Gastroesophageal sphincter (tissue), 3 donors: ENCODE measurements at regions not wholly inside any gene's neighbourhood (a gene's known extent, or its start where the extent isn't known, plus 50 kb on each side); places are given as distances from the start of the nearest gene placed in this dataset.

ENCODE experiments used
- CTCF ChIP-seq, 4 experiments: fragments of 200-600 bp in 2 of 4; fragments of 450-650 bp in 2 of 4; sonication (generic) in 1 of 4; IDR thresholded peaks; one replicate each; pipeline ENCODE4 v1.5.1; 2017 to 2019; ENCODE audit warnings: antibody characterized with exemption in 4 of 4, mild to moderate bottlenecking in 2 of 4, moderate library complexity in 2 of 4
- EP300 ChIP-seq: sonication (generic); formaldehyde crosslinking; IDR thresholded peaks from one replicate; pipeline ENCODE4 v1.6.1; 2017; ENCODE audit warnings: antibody characterized with exemption, mild to moderate bottlenecking
- POLR2AphosphoS5 ChIP-seq: sonication (generic); formaldehyde crosslinking; IDR thresholded peaks from one replicate; pipeline ENCODE4 v1.6.1; 2017; ENCODE audit warnings: antibody characterized with exemption

DNA sequence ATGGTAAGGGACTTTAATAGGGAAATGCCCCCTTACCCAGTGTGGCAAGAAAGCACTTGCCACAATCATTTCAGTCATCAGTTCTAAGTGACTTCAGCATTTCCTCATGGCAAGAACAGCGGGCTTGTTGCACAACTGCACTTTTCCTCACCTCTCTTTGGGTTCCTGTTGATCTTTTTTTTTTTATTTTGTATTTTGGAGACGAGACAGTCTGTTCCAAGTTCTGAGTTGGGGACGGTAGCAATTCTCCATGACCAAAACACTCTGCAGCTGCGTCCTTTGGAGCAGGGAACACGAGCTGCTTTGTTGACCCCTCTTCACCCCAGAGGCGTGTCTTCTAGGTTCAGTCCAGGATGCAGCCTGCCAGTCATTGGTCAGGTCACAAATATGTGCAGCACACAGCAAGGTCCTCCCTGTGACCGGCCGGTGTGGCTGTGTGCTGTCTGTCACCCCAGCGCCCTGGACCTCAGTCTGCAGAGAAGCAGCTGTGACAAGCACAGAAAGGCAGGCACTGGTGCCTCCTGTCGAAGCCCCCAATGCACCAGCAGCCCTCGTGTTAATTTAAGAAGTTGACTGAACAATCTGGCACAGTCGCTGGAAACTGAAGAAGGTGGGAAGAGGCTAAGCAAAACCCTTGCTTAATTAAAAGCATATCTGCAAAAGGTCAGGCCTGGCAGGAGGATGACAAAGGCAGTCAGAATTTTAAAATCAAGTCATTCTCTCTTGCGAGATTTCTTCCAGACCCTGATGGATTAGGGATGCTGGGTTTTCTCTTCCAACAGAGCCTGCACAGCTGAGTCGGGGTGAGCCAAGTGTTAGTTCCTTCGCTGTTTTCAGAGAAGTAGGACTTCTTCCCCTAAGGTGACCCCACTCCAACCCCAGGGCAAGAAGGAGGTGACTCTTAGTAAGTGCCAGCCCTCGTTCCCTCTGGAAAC is 96.7 kb upstream of the COPS8 start:
- TF ChIP-seq CTCF (IDR thresholded peaks at IDR 0.05) = no peak
- peak; percentile 76 for TF ChIP-seq POLR2AphosphoS5
- TF ChIP-seq EP300 = peak; percentile 36
